Lower lobe of right lung (tissue), 2 donors: ENCODE measurements at regions not wholly inside any gene's neighbourhood (a gene's known extent, or its start where the extent isn't known, plus 50 kb on each side); places are given as distances from the start of the nearest gene placed in this dataset.

Experiments
- ATAC-seq, 2 donors: fragments of 200-7000 bp; cut with Tn5 transposase; one replicate each; pipeline ENCODE4 v1.9.1; 2020 to 2022; ENCODE audit warnings: mild to moderate bottlenecking in 2 of 2, moderate library complexity in 2 of 2
- DNase-seq: peaks from one replicate; pipeline ENCODE4 v3.0.0-alpha.2; 2020
- H3K27ac ChIP-seq: fragments of 200-600 bp; one replicate; pipeline ENCODE4 v1.8.0; 2022
- H3K27me3 ChIP-seq: fragments of 200-600 bp; one replicate; pipeline ENCODE4 v1.8.0; 2022; ENCODE audit warnings: low read depth
- H3K36me3 ChIP-seq: fragments of 200-600 bp; one replicate; pipeline ENCODE4 v1.8.0; 2022; ENCODE audit warnings: mild to moderate bottlenecking
- H3K4me1 ChIP-seq: fragments of 200-600 bp; one replicate; pipeline ENCODE4 v1.8.0; 2022
- H3K4me3 ChIP-seq: fragments of 200-600 bp; one replicate; pipeline ENCODE4 v1.8.0; 2022; ENCODE audit warnings: mild to moderate bottlenecking
- H3K9me3 ChIP-seq: fragments of 200-600 bp; one replicate; pipeline ENCODE4 v1.8.0; 2022
- CTCF ChIP-seq: fragments of 200-600 bp; IDR thresholded peaks from one replicate; pipeline ENCODE4 v1.8.0; 2022; ENCODE audit warnings: antibody characterized with exemption, mild to moderate bottlenecking
- intact Hi-C: fragments of 100-400 bp; cut with DNase I; formaldehyde crosslinking; loops from one replicate; pipeline ENCODE4 v1.11.0; 2022
- donor health status: DM: no; HTN: yes; CAD: no; lungs with severe emphysema.

GRCh38 chr9:61674465-61674864 lies 484.6 kb downstream of the SPATA31A7 start:
- H3K9me3 ChIP-seq, result no peaks in the 10 kb centered on the region
- intact Hi-C loops, result no loop called here
- no peak overlapping the region for H3K4me3 ChIP-seq
- no peaks in the 10 kb centered on the region for H3K4me1 ChIP-seq
- H3K36me3 ChIP-seq, result no peaks in the 10 kb centered on the region
- no peak overlapping the region for H3K27ac ChIP-seq
- DNase-seq (no peak), ATAC-seq (no peak)
- no peaks in the 10 kb centered on the region for H3K27me3 ChIP-seq
- no peak for TF ChIP-seq CTCF

GRCh38 chr9:61674882-61675281 lies 485.0 kb downstream of the SPATA31A7 start:
- Histone ChIP-seq H3K4me3 (no peak overlapping the region), H3K36me3 (no peaks in the 10 kb centered on the region), H3K9me3 (no peaks in the 10 kb centered on the region), H3K4me1 (no peaks in the 10 kb centered on the region), H3K27ac (no peak overlapping the region), H3K27me3 (no peaks in the 10 kb centered on the region)
- DNase-seq (no peak), ATAC-seq (no peak)
- intact Hi-C loops, result no loop called here
- no peak for TF ChIP-seq CTCF
